Activated T-helper 17 cell treated with anti-CD3 and anti-CD28 coated beads, Interleukin-2, amount 50 U/mL, for 72 hours (primary cell): ENCODE measurements at regions not wholly inside any gene's neighbourhood (a gene's known extent, or its start where the extent isn't known, plus 50 kb on each side); places are given as distances from the start of the nearest gene placed in this dataset.
"Not testable (repeated sequence)": the region's sequence is repeated elsewhere in the genome, so short reads cannot be mapped to it uniquely, and the experiment has no call there.

Source experiments
- ATAC-seq: fragments of 150-1000 bp; cut with Tn5 transposase; replicated peaks from 2 replicates; pipeline ENCODE4 v1.10.0; 2021; ENCODE audit warnings: mild to moderate bottlenecking, moderate library complexity
- H3K27ac Mint-ChIP-seq: one replicate; pipeline ENCODE4 v1.8.0; 2022; ENCODE audit warnings: mixed read lengths
- H3K27me3 Mint-ChIP-seq: one replicate; pipeline ENCODE4 v1.8.0; 2022; ENCODE audit warnings: mixed read lengths
- H3K36me3 Mint-ChIP-seq: one replicate; pipeline ENCODE4 v1.8.0; 2022; ENCODE audit warnings: low read depth, mild to moderate bottlenecking, mixed read lengths
- H3K4me1 Mint-ChIP-seq: one replicate; pipeline ENCODE4 v1.8.0; 2022; ENCODE audit warnings: mixed read lengths
- H3K4me3 Mint-ChIP-seq: one replicate; pipeline ENCODE4 v1.8.0; 2022; ENCODE audit warnings: mild to moderate bottlenecking, mixed read lengths
- H3K9me3 Mint-ChIP-seq: one replicate; pipeline ENCODE4 v1.8.0; 2022; ENCODE audit warnings: mixed read lengths

GRCh38 chr3:167067787-167068161 is 312.3 kb downstream of the ZBBX start:
- H3K27ac Mint-ChIP-seq, result no peak overlapping the region
- peaks cover 4% of the 10 kb centered on the region for H3K9me3 Mint-ChIP-seq
- no peak overlapping the region for H3K4me3 Mint-ChIP-seq
- H3K27me3 Mint-ChIP-seq, result no peaks in the 10 kb centered on the region
- H3K36me3 Mint-ChIP-seq, result no peaks in the 10 kb centered on the region
- ATAC-seq, result no peak
- H3K4me1 Mint-ChIP-seq, result no peaks in the 10 kb centered on the region

GRCh38 chr3:167066977-167067786 is 312.9 kb downstream of the ZBBX start:
- no peaks in the 10 kb centered on the region for H3K27me3 Mint-ChIP-seq
- H3K4me1 Mint-ChIP-seq, result no peaks in the 10 kb centered on the region
- peaks cover 4% of the 10 kb centered on the region for H3K9me3 Mint-ChIP-seq
- no peak overlapping the region for H3K27ac Mint-ChIP-seq
- no peak overlapping the region for H3K4me3 Mint-ChIP-seq
- no peaks in the 10 kb centered on the region for H3K36me3 Mint-ChIP-seq
- ATAC-seq, result no peak

GRCh38 chr3:167057581-167057980 is 322.5 kb downstream of the ZBBX start:
- Mint-ChIP-seq H3K9me3 (no peaks in the 10 kb centered on the region), H3K4me3 (no peak overlapping the region), H3K36me3 (no peaks in the 10 kb centered on the region), H3K27ac (no peak overlapping the region), H3K27me3 (no peaks in the 10 kb centered on the region), H3K4me1 (no peaks in the 10 kb centered on the region)
- no peak for ATAC-seq

- Mint-ChIP-seq H3K4me3 (no peak overlapping the region), H3K27me3 (no peaks in the 10 kb centered on the region), H3K36me3 (no peaks in the 10 kb centered on the region), H3K4me1 (no peaks in the 10 kb centered on the region), H3K27ac (no peak overlapping the region), H3K9me3 (no peaks in the 10 kb centered on the region)
- no peak for ATAC-seq
These were observed 325.2 kb downstream of the ZBBX start for GRCh38 chr3:167054926-167055325.

- H3K36me3 Mint-ChIP-seq, result no peaks in the 10 kb centered on the region
- no peak overlapping the region for H3K27ac Mint-ChIP-seq
- H3K9me3 Mint-ChIP-seq, result peaks cover 5% of the 10 kb centered on the region
- no peaks in the 10 kb centered on the region for H3K4me1 Mint-ChIP-seq
- H3K27me3 Mint-ChIP-seq, result no peaks in the 10 kb centered on the region
- ATAC-seq, result no peak
- H3K4me3 Mint-ChIP-seq, result no peak overlapping the region
These were observed 328.7 kb downstream of the ZBBX start for GRCh38 chr3:167051421-167051820.

- H3K4me3 Mint-ChIP-seq, result no peak overlapping the region
- no peaks in the 10 kb centered on the region for H3K27me3 Mint-ChIP-seq
- H3K27ac Mint-ChIP-seq, result no peak overlapping the region
- ATAC-seq, result no peak
- peaks cover 10% of the 10 kb centered on the region for H3K9me3 Mint-ChIP-seq
- no peaks in the 10 kb centered on the region for H3K36me3 Mint-ChIP-seq
- H3K4me1 Mint-ChIP-seq, result no peaks in the 10 kb centered on the region
These were observed 346.2 kb downstream of the ZBBX start for GRCh38 chr3:167033866-167034265.

- no peak overlapping the region for H3K4me3 Mint-ChIP-seq
- no peaks in the 10 kb centered on the region for H3K27me3 Mint-ChIP-seq
- no peak overlapping the region for H3K27ac Mint-ChIP-seq
- no peak for ATAC-seq
- H3K4me1 Mint-ChIP-seq, result no peaks in the 10 kb centered on the region
- H3K36me3 Mint-ChIP-seq, result no peaks in the 10 kb centered on the region
- peaks cover 11% of the 10 kb centered on the region for H3K9me3 Mint-ChIP-seq
These were observed 347.7 kb downstream of the ZBBX start for GRCh38 chr3:167032267-167032876.

GRCh38 chr3:167031364-167032049 is 348.6 kb downstream of the ZBBX start:
- Mint-ChIP-seq H3K4me3 (no peak overlapping the region), H3K36me3 (no peaks in the 10 kb centered on the region), H3K9me3 (peaks cover 11% of the 10 kb centered on the region)

GRCh38 chr3:167030082-167030725 is 349.9 kb downstream of the ZBBX start:
- Mint-ChIP-seq H3K4me3 (no peak overlapping the region), H3K27me3 (no peaks in the 10 kb centered on the region), H3K4me1 (no peaks in the 10 kb centered on the region), H3K36me3 (no peaks in the 10 kb centered on the region), H3K27ac (no peak overlapping the region), H3K9me3 (peaks cover 11% of the 10 kb centered on the region)
- no peak for ATAC-seq

More at GRCh38 chr3:167031364-167032049, 348.6 kb downstream of the ZBBX start:
- Mint-ChIP-seq H3K4me1 (no peaks in the 10 kb centered on the region), H3K27ac (no peak overlapping the region), H3K27me3 (no peaks in the 10 kb centered on the region)
- no peak for ATAC-seq

- not testable (repeated sequence) for H3K36me3 Mint-ChIP-seq, H3K4me1 Mint-ChIP-seq, H3K27me3 Mint-ChIP-seq, H3K4me3 Mint-ChIP-seq, ATAC-seq, H3K9me3 Mint-ChIP-seq, H3K27ac Mint-ChIP-seq
These were observed 360.6 kb downstream of the ZBBX start for GRCh38 chr3:167019503-167019902.

GRCh38 chr3:167018591-167019111 is 361.4 kb downstream of the ZBBX start:
- H3K27ac Mint-ChIP-seq, H3K4me1 Mint-ChIP-seq, H3K9me3 Mint-ChIP-seq, H3K36me3 Mint-ChIP-seq, ATAC-seq, H3K27me3 Mint-ChIP-seq, H3K4me3 Mint-ChIP-seq: not testable (repeated sequence)

- Mint-ChIP-seq H3K9me3 (peaks cover 11% of the 10 kb centered on the region), H3K27ac (no peak overlapping the region), H3K4me3 (no peak overlapping the region), H3K36me3 (no peaks in the 10 kb centered on the region), H3K4me1 (no peaks in the 10 kb centered on the region), H3K27me3 (no peaks in the 10 kb centered on the region)
- ATAC-seq, result no peak
These were observed 367.4 kb downstream of the ZBBX start for GRCh38 chr3:167012691-167013090.

- Mint-ChIP-seq H3K4me1 (no peaks in the 10 kb centered on the region), H3K9me3 (peaks cover 11% of the 10 kb centered on the region), H3K4me3 (no peak overlapping the region), H3K36me3 (no peaks in the 10 kb centered on the region), H3K27ac (no peak overlapping the region), H3K27me3 (no peaks in the 10 kb centered on the region)
- ATAC-seq, result no peak
These were observed 371.3 kb downstream of the ZBBX start for GRCh38 chr3:167008791-167009190.

- Mint-ChIP-seq H3K27ac (no peak overlapping the region), H3K27me3 (no peaks in the 10 kb centered on the region), H3K36me3 (no peaks in the 10 kb centered on the region), H3K9me3 (peaks cover 4% of the 10 kb centered on the region), H3K4me3 (no peak overlapping the region), H3K4me1 (no peaks in the 10 kb centered on the region)
- no peak for ATAC-seq
These were observed 378.7 kb downstream of the ZBBX start for GRCh38 chr3:167001374-167001773.
